Uterus (tissue), 3 donors: ENCODE measurements at regions not wholly inside any gene's neighbourhood (a gene's known extent, or its start where the extent isn't known, plus 50 kb on each side); places are given as distances from the start of the nearest gene placed in this dataset.

Experiments used
- DNase-seq, 2 donors: peaks; one replicate each; pipeline ENCODE4 v3.0.0-alpha.2; 2019 to 2020
- H3K27ac ChIP-seq, 2 donors: fragments of 200-600 bp; sonication (generic); 1 replicate in 1 of 2; 2 replicates in 1 of 2; pipeline ENCODE4 v1.5.1; 2016 to 2018
- H3K27me3 ChIP-seq, 2 donors: fragments of 200-600 bp; sonication (generic); one replicate each; pipeline ENCODE4 v1.5.1; 2018 to 2019; ENCODE audit warnings: control low read depth in 1 of 2
- H3K36me3 ChIP-seq, 2 donors: fragments of 200-600 bp; sonication (generic); one replicate each; pipeline ENCODE4 v1.5.1; 2019; ENCODE audit warnings: control low read depth in 1 of 2
- H3K4me1 ChIP-seq, 2 donors: fragments of 200-600 bp; sonication (generic); one replicate each; pipeline ENCODE4 v1.5.1; 2018 to 2019; ENCODE audit warnings: control low read depth in 1 of 2
- H3K4me3 ChIP-seq, 2 donors: fragments of 200-600 bp; sonication (generic); 1 replicate in 1 of 2; 2 replicates in 1 of 2; pipeline ENCODE4 v1.5.1; 2018 to 2019; ENCODE audit warnings: mild to moderate bottlenecking in 1 of 2
- H3K9me3 ChIP-seq, 2 donors: fragments of 200-600 bp; sonication (generic); one replicate each; pipeline ENCODE4 v1.5.1; 2019; ENCODE audit warnings: control low read depth in 1 of 2
- CTCF ChIP-seq, 4 experiments: fragments of 200-600 bp in 2 of 4; fragments of 450-650 bp in 2 of 4; sonication (generic) in 2 of 4; IDR thresholded peaks; one replicate each; pipeline ENCODE4 v1.5.1; 2016 to 2019; ENCODE audit warnings: antibody characterized with exemption in 4 of 4, mild to moderate bottlenecking in 2 of 4, moderate library complexity in 1 of 4
- POLR2A ChIP-seq, 2 donors: fragments of 450-650 bp; IDR thresholded peaks; one replicate each; pipeline ENCODE4 v1.6.1; 2016; ENCODE audit warnings: antibody characterized with exemption in 2 of 2, mild to moderate bottlenecking in 1 of 2, moderate library complexity in 1 of 2
- intact Hi-C: fragments of 100-400 bp; cut with DNase I; formaldehyde crosslinking; loops from one replicate; pipeline ENCODE4 v1.15.1; 2023; ENCODE audit warnings: low total_unique reads
- donor health status: DM: yes; HTN: yes; CAD: no.

GRCh38 chr6:48866682-48867081 is 596.4 kb downstream of the MMUT start:
- intact Hi-C loops = no loop called here
- Histone ChIP-seq H3K27me3 (no peaks in the 10 kb centered on the region), H3K4me1 (no peaks in the 10 kb centered on the region), H3K9me3 (no peaks in the 10 kb centered on the region), H3K36me3 (no peaks in the 10 kb centered on the region), H3K27ac (no peak overlapping the region), H3K4me3 (no peak overlapping the region)
- TF ChIP-seq CTCF (IDR thresholded peaks at IDR 0.05) (no peak), POLR2A (IDR thresholded peaks at IDR 0.05) (no peak)
- DNase-seq = no peak

- Histone ChIP-seq H3K9me3 (no peaks in the 10 kb centered on the region), H3K4me1 (no peaks in the 10 kb centered on the region), H3K27ac (no peak overlapping the region), H3K27me3 (no peaks in the 10 kb centered on the region), H3K4me3 (no peak overlapping the region), H3K36me3 (no peaks in the 10 kb centered on the region)
- TF ChIP-seq POLR2A (IDR thresholded peaks at IDR 0.05) = no peak
- no peak for TF ChIP-seq CTCF (IDR thresholded peaks at IDR 0.05)
- no peak for DNase-seq
- intact Hi-C loops = no loop called here
These were observed 602.9 kb downstream of the MMUT start for GRCh38 chr6:48860175-48860574.

- no peaks in the 10 kb centered on the region for H3K36me3 ChIP-seq
- intact Hi-C loops = no loop called here
These were observed 603.4 kb downstream of the MMUT start for GRCh38 chr6:48859562-48860123.

GRCh38 chr6:48845219-48845618 is 617.8 kb downstream of the MMUT start:
- no peaks in the 10 kb centered on the region for H3K9me3 ChIP-seq
- no peaks in the 10 kb centered on the region for H3K4me1 ChIP-seq
- H3K4me3 ChIP-seq = no peak overlapping the region
- DNase-seq = no peak
- TF ChIP-seq POLR2A (IDR thresholded peaks at IDR 0.05) = no peak
- TF ChIP-seq CTCF (IDR thresholded peaks at IDR 0.05) = no peak
- no peak overlapping the region for H3K27ac ChIP-seq
- H3K27me3 ChIP-seq = no peaks in the 10 kb centered on the region
- H3K36me3 ChIP-seq = no peaks in the 10 kb centered on the region
- intact Hi-C loops = no loop called here

More at GRCh38 chr6:48859562-48860123, 603.4 kb downstream of the MMUT start:
- no peaks in the 10 kb centered on the region for H3K27me3 ChIP-seq
- TF ChIP-seq CTCF (IDR thresholded peaks at IDR 0.05) (no peak), POLR2A (IDR thresholded peaks at IDR 0.05) (no peak)
- H3K9me3 ChIP-seq = no peaks in the 10 kb centered on the region
- DNase-seq = no peak
- H3K4me1 ChIP-seq = no peaks in the 10 kb centered on the region
- no peak overlapping the region for H3K4me3 ChIP-seq
- H3K27ac ChIP-seq = no peak overlapping the region

GRCh38 chr6:48844696-48845095 is 618.4 kb downstream of the MMUT start:
- no peaks in the 10 kb centered on the region for H3K36me3 ChIP-seq
- no peaks in the 10 kb centered on the region for H3K4me1 ChIP-seq
- DNase-seq = no peak
- intact Hi-C loops = no loop called here
- no peaks in the 10 kb centered on the region for H3K27me3 ChIP-seq
- TF ChIP-seq POLR2A (IDR thresholded peaks at IDR 0.05) = no peak
- TF ChIP-seq CTCF (IDR thresholded peaks at IDR 0.05) = no peak
- H3K27ac ChIP-seq = no peak overlapping the region
- no peak overlapping the region for H3K4me3 ChIP-seq
- H3K9me3 ChIP-seq = no peaks in the 10 kb centered on the region
